ENCODE measurements at regions not wholly inside any gene's neighbourhood (a gene's known extent, or its start where the extent isn't known, plus 50 kb on each side); places are given as distances from the start of the nearest gene placed in this dataset.

DNA sequence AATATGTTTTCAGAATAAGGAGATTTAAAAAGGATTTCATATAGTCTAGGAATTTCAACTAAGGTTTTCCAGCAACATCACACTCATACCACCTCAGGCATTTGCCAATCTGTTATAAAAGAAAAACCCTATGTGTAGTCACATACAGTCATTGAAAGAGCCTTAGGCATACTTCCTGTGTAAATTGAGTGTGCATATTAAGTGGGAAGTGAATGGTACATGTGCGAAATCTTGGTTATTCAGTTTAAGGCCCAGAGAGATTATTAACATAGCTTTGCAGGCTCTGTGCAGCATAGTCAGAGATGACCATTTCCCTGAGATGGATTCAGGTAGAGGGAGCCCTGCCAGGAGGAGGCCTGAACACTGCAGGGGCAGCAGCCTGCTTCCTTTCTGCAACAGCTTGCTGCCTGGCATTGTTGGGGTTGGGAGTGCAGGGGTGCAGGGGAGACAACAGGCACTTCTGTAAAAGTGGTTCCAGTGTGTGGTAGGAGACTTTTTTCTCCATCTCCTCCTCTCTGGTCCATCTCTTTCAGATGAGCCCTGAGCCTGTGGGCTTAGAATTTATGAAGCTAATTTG lies 100.1 kb upstream of the OSR1 start:
- DNase-seq (ENCODE audit: low read depth): no peak

DNA sequence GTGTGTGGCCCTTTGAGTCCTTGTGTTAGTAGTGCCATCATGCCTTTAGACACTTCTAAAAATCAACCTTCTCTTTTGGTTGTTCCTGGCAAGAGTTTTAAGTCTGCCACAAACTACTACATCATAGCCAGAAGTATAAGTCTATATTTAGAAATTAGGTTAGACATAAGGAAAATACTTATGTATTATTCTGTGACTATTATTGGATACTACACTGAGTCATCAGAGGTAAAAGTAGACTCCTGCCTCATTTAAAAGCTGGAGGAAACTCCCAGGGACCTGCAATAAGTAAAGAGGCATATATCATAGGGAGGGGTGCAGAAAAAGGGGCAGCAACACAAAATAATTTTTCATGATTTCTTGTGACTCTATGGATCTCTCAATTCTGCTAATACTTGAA lies 99.4 kb upstream of the OSR1 start:
- no peak for DNase-seq (ENCODE audit: low read depth)

- no peak for DNase-seq (ENCODE audit: low read depth)
Observed at GRCh38 chr2:19456705-19457309, 98.4 kb upstream of the OSR1 start.

DNA sequence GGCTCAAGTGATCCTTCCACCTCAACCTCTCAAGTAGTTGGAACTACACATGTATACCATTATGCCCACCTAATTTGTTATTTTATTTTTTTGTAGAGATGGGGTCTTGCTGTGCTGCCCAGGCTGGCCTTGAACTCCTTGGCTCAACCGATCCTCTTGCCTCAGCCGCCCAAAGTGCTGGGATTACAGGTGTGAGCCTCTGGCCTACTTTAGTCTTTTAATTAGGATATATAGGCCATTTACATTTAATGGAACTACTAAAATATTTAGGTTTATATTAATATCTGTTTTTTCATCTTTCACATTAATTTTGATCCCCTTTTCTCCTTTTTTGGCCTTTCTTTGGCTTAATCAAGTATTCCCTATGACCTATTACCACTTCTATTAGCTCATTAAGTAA lies 95.7 kb upstream of the OSR1 start:
- DNase-seq (ENCODE audit: low read depth): no peak

GRCh38 chr2:19442731-19443130 lies 84.3 kb upstream of the OSR1 start:
- DNase-seq (ENCODE audit: low read depth): no peak

DNA sequence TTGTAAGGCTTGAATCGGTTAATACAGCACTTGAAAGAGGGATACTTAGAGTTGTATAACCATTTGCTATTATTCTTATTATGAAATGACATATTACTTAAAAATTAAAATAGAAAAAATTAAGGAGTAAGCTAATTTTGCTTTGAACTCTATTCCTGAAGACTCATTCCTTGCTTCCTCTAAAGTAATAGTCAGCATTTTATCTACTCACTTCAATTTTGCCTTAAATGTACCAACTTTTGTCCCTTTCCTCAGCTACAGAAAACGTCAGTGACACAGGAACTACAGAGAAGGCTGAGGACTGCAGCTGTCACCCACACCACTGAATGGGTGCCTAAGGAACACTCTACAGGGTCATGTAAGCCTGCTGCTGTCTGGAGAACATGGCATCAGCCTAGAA lies 80.7 kb upstream of the OSR1 start:
- no peak for DNase-seq (ENCODE audit: low read depth)

DNA sequence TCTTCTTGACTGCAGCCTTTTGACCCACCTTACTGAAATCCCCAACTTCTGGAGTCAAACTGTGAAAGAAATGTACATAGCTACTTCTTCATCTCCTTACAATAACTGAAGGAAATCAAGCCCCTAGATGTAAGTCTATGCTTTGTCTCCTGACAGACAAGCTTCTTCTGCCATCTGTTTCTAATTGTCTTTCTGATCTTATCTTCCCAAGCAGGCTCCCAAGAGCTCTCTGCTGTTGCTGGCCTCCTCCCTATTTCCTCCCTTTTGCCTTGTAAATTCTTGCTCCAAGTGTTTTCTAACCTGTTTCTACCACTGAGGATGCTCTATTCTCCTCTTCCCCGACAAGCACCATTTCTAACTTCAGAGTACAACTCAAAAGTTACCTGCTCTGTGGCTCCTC lies 77.4 kb upstream of the OSR1 start:
- DNase-seq (ENCODE audit: low read depth): no peak

DNA sequence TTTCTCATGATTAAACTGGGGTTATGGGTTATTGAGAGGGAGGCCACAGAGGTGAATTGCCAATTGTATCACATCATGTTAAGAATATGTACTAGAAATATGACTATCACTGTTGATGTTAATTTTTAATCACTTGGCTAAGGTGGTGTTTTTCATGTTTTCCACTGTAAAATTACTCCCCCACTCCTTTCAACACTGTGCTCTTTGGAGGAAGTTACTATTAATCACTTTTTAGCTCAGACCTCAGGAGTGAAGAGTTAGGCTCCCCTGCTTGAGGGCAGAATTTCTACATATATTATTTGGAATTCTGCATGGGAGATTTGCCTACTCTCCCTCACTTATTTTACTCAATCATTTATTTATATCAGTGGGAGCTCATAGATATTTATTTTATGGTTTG lies 76.0 kb upstream of the OSR1 start:
- DNase-seq (ENCODE audit: low read depth): no peak

DNA sequence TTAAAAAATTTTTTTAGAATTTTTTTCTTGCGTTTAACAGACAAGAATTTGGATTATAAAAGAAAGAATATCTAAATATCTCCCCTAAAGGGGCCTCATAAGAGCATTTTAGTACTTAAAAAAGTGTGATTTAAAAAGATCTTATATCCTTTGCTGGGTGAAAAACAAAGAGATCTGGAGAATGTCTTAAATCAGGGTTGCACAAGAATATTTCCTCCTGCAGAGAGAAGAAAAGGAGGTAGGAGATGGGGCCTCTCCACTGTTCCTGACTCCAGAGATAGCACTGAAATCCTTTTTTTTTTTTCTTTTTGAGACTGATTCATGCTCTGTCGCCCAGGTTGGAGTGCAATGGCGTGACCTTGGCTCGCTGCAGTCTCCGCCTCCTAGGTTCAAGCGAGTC lies 68.5 kb upstream of the OSR1 start:
- DNase-seq (ENCODE audit: low read depth): no peak

DNA sequence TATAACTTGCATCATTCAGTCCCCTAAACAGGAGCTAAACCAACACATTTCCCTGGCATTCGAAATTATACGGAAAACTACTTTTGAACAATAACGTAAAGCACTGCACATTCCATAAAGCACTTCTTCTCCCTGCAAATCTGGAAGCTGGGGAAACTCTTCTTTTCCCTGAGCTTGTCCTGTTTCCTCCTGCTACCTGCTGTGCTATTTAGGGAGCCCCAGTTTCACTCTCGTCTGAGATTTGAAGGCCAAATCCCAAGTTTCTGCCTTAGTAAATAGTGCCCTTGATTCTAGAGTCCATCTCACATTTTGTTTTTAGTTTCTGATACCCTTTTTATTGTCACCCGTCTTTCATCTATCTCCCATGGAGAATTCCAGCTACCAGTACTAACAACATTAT lies 67.7 kb upstream of the OSR1 start:
- no peak for DNase-seq (ENCODE audit: low read depth)

- no peak for DNase-seq (ENCODE audit: low read depth)
Observed at GRCh38 chr2:19425419-19425818, 67.0 kb upstream of the OSR1 start.

DNA sequence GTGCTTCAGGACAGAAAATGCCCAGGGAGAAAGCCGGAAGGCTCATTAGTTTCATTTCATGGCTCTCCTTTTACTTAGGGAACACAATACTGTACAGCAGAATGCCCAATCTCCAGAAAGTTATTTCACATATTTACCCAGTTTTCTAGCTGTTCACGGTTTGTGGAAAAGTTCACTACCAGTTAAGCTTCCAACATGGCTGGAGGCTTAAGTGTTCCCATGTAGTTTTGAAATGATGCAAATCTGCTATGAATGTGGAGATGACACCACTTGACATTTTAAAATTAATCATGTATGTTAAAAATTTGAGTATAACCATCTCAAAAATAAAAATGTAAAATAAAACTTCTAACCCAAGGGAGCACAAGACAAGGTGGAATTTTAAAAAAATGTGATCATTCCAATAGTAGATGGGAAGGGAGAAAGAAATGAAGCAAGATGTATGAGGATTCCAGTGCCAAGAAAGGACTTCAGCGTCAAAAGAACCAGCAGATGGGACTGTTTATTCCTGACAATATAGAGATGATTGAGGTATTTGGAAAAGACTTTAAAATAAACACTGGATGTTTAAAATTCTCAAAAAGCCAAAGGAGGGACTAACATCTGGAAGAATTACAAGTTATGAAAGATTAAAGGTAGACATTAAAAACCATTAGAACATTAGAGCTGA lies 60.9 kb upstream of the OSR1 start:
- DNase-seq (ENCODE audit: low read depth): no peak

DNA sequence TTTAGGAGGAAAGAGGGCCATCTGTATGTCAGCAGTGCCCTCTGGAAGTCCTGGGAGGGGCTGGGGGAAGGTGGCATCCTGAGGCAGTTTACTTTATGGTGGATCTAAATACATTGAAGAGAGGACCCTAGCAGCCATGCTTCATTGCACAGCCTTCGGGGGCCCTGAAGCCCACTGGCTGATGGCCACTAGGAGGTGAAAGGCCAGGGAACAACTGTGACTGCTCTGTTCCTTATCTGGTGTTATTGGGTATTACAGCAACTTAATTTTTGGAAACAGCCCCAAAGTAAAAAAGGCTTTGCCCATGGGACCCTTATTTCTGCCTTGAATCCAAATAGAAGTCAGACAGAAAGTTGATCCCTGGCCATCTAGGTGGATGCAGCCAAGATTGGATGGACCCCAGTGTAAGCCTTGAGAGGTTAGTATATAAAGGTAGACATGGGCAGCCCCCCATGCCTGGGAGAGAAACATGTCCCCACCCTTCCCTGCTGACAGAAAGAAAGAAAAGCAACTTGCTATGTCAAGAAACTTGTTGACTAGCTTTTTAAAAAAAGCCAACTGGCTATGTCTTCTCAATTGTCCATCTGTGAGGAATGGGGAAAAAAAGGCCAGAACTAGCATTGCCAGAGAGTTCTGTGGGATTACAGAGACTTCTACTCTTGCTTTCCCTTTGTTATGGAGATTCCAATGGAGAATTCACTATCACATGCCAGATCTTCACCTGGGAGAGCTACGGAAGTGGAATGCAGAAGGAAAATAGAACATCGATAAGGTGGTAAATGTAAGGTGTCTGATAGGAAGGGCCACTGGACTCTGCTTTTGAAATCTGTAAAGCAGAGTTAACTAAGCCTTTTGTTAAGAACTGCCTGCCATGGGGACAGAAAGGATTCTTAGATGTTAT lies 58.6 kb upstream of the OSR1 start:
- no peak for DNase-seq (ENCODE audit: low read depth)

- no peak for DNase-seq (ENCODE audit: low read depth)
Observed at GRCh38 chr2:19416083-19416482, 57.7 kb upstream of the OSR1 start.

- no peak for DNase-seq (ENCODE audit: low read depth)
Observed at GRCh38 chr2:19409046-19409445, 50.6 kb upstream of the OSR1 start.

DNA sequence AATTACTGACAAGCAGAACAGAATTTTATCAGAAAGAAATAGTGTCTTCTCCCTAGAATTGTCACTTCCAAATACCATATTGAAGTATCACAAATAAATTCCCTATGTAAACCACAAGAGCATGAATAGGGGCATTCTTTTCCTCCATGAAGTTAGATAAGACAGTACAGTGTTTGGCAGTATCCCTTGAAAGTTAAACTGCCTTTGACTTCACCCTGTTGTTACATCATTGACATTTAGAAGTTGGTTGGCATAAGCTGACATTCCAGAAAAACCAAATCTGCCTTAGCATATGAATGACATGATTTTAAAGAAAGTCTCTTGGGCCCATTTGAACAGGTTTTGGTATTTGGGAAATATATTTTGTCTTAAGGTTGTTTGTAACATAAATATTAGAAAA lies 50.2 kb upstream of the OSR1 start:
- DNase-seq (ENCODE audit: low read depth): peak; percentile 25

All from HT1080 (cell line).